ENCODE measurements at regions not wholly inside any gene's neighbourhood (a gene's known extent, or its start where the extent isn't known, plus 50 kb on each side); places are given as distances from the start of the nearest gene placed in this dataset.
"Not testable (repeated sequence)": the region's sequence is repeated elsewhere in the genome, so short reads cannot be mapped to it uniquely, and the experiment has no call there.

- DNase-seq (ENCODE audit: extremely low read depth in 1 of 11, low read depth in 9 of 11, low spot score in 4 of 11) = no peak
Observed at GRCh38 chr4:123682931-123683330, 286.3 kb downstream of the SPRY1 start.

GRCh38 chr4:123684937-123685336, 288.3 kb downstream of the SPRY1 start:
- not testable (repeated sequence) for DNase-seq (ENCODE audit: extremely low read depth in 1 of 11, low read depth in 9 of 11, low spot score in 4 of 11)

GRCh38 chr4:123695531-123695930, 298.9 kb downstream of the SPRY1 start:
- not testable (repeated sequence) for DNase-seq (ENCODE audit: extremely low read depth in 1 of 11, low read depth in 9 of 11, low spot score in 4 of 11)

GRCh38 chr4:123696687-123697086, 300.1 kb downstream of the SPRY1 start:
- no peak for DNase-seq (ENCODE audit: extremely low read depth in 1 of 11, low read depth in 9 of 11, low spot score in 4 of 11)

GRCh38 chr4:123698556-123698955, 302.0 kb downstream of the SPRY1 start:
- no peak for DNase-seq (ENCODE audit: extremely low read depth in 1 of 11, low read depth in 9 of 11, low spot score in 4 of 11)

- DNase-seq (ENCODE audit: extremely low read depth in 1 of 11, low read depth in 9 of 11, low spot score in 4 of 11) = peak in 5 of 11 donors; percentile 4 to 18 (median 6)
Observed at GRCh38 chr4:123699880-123700771, 303.5 kb downstream of the SPRY1 start.

- DNase-seq (ENCODE audit: extremely low read depth in 1 of 11, low read depth in 9 of 11, low spot score in 4 of 11) = no peak
Observed at GRCh38 chr4:123701131-123701575, 304.6 kb downstream of the SPRY1 start.

GRCh38 chr4:123705419-123705818, 308.8 kb downstream of the SPRY1 start:
- DNase-seq (ENCODE audit: extremely low read depth in 1 of 11, low read depth in 9 of 11, low spot score in 4 of 11) = no peak

- no peak for DNase-seq (ENCODE audit: extremely low read depth in 1 of 11, low read depth in 9 of 11, low spot score in 4 of 11)
Observed at GRCh38 chr4:123706973-123707372, 310.4 kb downstream of the SPRY1 start.

GRCh38 chr4:123708902-123709301, 312.3 kb downstream of the SPRY1 start:
- DNase-seq (ENCODE audit: extremely low read depth in 1 of 11, low read depth in 9 of 11, low spot score in 4 of 11) = no peak

- DNase-seq (ENCODE audit: extremely low read depth in 1 of 11, low read depth in 9 of 11, low spot score in 4 of 11) = no peak
Observed at GRCh38 chr4:123709336-123709735, 312.7 kb downstream of the SPRY1 start.

- no peak for DNase-seq (ENCODE audit: extremely low read depth in 1 of 11, low read depth in 9 of 11, low spot score in 4 of 11)
Observed at GRCh38 chr4:123731035-123731434, 334.4 kb downstream of the SPRY1 start.

- no peak for DNase-seq (ENCODE audit: extremely low read depth in 1 of 11, low read depth in 9 of 11, low spot score in 4 of 11)
Observed at GRCh38 chr4:123737156-123737555, 340.6 kb downstream of the SPRY1 start.

- DNase-seq (ENCODE audit: extremely low read depth in 1 of 11, low read depth in 9 of 11, low spot score in 4 of 11) = no peak
Observed at GRCh38 chr4:123739806-123740205, 343.2 kb downstream of the SPRY1 start.

- no peak for DNase-seq (ENCODE audit: extremely low read depth in 1 of 11, low read depth in 9 of 11, low spot score in 4 of 11)
Observed at GRCh38 chr4:123740236-123740635, 343.6 kb downstream of the SPRY1 start.

GRCh38 chr4:123741906-123742305, 345.3 kb downstream of the SPRY1 start:
- DNase-seq (ENCODE audit: extremely low read depth in 1 of 11, low read depth in 9 of 11, low spot score in 4 of 11) = no peak

- DNase-seq (ENCODE audit: extremely low read depth in 1 of 11, low read depth in 9 of 11, low spot score in 4 of 11) = no peak
Observed at GRCh38 chr4:123743848-123744247, 347.3 kb downstream of the SPRY1 start.

GRCh38 chr4:123744664-123745290, 348.2 kb downstream of the SPRY1 start:
- no peak for DNase-seq (ENCODE audit: extremely low read depth in 1 of 11, low read depth in 9 of 11, low spot score in 4 of 11)

- no peak for DNase-seq (ENCODE audit: extremely low read depth in 1 of 11, low read depth in 9 of 11, low spot score in 4 of 11)
Observed at GRCh38 chr4:123747016-123747415, 350.4 kb downstream of the SPRY1 start.

- no peak for DNase-seq (ENCODE audit: extremely low read depth in 1 of 11, low read depth in 9 of 11, low spot score in 4 of 11)
Observed at GRCh38 chr4:123748806-123749205, 352.2 kb downstream of the SPRY1 start.

Measured in renal cortex interstitium (tissue), 11 donors.